Activated T-cell treated with anti-CD3 and anti-CD28 coated beads for 4 hours (primary cell): ENCODE measurements at regions not wholly inside any gene's neighbourhood (a gene's known extent, or its start where the extent isn't known, plus 50 kb on each side); places are given as distances from the start of the nearest gene placed in this dataset.

ENCODE experiments used
- DNase-seq: peaks from one replicate; pipeline ENCODE4 v3.0.0-alpha.2; 2020

DNA sequence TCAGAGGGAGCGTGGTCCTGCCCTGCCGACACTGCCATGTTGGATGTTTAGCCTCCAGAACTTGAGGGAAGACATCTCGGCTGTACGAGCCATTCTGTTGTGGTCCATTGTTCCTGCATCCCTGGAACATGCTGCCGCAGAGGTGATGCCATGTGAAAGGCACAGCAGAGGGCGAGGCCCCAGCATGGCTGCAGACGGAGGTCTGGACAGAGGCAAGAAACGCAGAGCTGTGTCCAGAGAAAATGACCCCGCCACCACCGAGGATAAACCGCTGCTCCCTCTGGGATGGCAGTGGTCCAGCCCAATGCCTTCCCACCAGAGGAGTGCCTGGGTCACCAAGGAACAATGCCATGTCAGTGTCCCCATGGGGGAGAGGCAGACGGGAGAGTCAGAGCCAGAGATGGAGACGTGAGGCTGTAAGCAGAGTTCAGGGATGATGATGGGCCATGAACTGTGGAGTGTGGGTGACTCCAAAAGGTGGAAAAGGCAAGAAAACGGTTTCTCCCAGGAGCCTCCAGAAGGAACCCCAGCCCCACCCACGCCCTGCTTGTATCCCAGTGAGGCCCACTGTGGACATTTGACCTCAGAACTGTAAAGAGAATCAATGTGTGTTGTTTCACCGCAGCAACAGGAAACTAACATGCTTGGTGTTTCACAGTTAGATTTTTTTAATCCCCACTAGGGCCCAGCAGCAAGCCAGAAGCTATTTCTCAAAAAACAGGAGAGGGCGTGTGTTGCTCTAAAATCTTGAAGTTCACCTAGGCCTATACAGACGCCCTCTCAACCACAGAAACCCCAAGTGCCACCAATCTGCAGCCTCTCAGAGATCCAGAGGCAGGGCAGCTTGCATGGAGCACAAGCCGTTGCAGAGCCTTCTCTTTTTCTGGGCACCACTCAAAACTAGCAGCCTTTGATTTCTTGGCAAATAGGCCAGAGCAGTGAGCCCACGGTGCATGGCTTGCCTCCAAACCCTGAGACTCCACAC is 1422.9 kb downstream of the TBC1D22A start:
- no peak for DNase-seq

DNA sequence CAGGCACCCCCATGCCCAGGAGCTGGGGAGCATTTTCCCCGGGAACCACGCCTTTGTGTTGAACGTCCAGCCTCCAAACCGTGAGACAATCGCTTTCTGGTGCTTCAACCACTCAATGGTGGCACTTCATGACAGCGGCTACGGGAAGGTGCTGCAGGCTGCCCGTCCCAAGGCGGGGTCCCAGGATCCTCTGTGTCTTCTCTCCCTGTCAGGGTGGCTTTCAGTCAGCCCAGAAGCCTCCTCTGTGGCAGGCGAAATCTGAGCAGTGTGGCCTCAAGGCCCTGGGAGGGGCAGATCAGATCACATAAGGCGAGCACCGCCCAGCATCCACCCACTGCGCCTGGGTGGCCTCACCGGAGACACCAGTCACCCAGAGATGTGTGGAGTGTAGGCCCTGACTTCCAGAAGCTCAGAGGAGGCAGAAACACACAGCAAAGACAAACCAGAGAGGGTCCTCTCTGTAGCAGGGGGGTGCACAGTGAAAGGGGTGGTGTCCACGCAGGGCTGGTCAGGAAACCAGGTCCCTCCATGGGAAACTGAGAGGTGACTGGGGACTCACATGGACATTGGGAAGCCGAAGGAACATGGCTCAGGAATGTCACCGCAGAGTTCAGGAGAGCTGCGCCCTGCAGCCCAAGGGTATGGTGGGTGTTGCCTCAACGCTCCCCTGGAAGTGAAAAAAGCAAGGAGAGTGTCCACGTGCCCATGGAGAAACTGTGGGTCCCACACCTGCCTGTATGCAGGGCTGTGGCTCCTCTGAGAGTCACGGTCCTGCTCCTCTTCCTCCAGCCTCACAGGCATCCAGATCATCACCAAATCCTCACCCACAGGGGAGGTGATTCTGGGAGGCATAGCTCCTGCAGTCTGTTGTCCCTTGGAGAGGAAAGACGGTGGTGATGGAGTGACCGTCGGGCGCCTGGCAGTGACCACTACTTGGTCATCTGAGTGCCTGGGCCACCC is 1420.7 kb downstream of the TBC1D22A start:
- no peak for DNase-seq

DNA sequence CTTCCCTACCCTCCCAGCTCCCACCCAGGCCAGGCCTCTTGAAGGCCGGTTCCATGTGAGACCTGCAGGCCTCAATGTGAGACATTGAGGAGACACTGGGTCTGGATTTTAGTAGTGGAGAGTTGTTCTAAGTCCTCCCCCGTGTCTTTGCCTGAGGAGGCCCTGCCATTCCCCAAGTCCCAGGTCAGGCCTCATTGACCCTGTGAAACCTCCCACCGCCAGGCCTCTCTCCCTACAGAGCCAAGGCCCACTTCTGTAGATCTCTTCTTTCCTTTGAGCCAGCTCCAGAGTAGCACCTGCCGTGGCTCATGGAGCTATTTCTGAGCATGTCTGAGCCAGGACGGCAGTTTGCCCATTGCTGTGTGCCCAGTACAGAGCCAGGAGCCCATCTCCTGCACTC is 1419.6 kb downstream of the TBC1D22A start:
- DNase-seq: no peak

DNA sequence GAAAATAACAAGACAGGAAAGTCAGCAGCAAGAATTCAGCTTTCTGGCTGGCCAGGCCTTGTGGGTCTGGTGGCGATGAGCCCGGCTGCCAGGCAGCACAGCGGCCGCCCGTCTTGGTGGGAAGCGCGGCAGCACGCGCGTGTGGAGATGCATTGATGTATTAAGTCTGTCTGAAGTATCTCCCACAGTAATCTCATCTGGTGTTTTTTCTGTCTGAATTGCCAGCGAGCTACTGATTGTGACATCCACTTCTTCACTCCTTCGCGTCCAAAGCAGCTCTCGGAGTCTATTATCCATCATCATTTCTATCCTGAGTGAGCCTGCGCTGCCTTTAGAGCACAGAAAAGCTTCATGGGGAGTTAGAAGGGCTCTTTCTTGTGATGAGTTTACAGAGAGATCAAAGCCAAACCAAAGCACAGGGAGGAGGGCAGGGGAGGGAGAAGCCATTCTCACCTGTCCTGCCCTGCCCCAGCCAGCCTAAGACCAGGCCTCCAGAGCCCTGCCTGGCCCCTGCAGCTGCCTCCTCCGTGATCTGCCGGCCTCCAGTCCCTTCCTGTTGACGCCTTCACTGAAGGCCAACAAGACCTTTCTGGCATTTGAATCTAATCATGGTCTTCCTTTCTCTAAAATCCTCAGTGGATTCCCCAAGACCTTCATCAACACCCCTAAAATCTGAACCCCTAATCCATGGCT is 1419.0 kb downstream of the TBC1D22A start:
- DNase-seq: no peak

DNA sequence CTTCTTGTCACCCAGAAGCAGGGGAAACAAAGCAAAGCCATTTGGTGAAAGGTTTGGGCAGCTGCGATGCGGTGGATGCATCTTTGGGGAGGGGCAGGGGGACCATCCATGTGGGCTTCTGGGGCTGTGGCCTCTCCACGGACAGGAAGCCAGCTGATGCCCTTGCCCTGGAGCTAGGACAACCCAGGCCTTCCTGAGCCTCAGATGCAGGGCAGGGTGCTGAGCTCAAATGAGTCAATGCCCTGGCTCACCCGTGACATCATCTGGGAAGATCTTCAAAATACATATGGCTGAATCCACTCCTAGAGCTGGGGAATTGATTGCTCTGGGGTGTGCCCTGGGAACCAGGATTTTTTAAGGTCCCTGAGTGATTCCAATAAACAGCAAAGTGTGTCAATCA is 1418.2 kb downstream of the TBC1D22A start:
- no peak for DNase-seq

DNA sequence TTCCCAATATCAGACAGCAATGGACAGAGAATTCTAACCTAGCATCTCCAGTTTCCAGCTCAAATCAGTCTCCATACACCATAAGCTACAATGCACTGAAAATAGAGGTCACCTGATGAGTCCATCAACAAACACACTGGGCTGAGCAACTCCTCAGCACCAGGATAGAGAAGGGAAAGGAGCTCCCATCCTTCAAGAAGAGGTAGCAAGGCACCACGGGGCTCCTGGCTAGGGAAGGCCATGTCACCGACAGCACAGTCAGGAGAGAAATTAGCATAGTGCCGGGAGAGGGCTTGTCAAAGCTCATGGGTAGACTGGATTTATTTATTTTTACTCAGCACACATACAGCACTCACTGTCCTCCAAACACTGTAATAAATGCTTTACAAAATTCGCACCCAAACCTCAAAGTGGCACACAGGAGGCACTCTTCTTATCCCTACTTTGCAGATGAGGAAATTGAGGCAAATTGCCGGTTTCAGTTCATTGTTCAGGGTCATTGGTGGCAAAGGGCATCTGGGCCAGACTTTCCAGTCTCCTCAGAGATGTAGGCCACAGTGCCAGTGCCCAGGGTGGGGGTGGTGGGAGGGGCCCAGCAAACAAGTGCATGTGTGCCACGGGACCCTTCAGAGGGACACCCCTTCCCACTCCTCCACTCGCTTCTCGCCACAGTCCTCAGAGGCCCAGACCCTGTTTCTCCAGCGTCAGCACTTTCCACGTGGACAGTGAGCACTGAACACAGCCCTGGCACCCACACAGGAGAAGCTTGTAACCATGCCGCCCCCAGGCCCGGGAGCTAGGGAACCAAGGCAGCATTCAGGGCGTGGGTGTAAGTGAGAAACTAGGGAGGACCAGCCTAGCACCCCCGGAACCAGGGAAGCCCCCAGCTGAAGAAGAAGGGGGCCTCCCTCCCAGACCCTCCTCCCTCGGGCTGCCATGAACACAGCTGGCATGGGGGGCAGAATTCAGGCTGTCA is 1417.4 kb downstream of the TBC1D22A start:
- no peak for DNase-seq

DNA sequence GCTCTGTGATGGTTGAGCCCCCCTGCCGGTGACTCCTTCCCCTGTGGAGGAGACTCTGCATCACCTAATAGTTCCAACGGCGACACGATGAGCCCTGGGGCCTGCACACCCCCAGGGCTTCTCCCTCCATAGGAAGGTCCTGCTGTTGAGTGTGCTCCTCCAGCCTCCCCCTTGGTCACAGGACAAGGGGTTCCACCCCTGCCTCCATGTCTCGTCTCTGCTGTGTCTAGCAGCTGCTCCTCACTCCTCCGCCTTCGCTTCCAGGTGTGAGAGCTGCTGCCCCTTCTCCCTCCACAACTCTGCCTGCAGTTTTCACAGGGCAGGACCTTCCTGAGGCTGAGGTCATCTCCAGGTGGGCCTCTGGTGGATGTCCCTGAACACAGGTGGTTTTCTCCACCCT is 1416.1 kb downstream of the TBC1D22A start:
- DNase-seq: no peak

DNA sequence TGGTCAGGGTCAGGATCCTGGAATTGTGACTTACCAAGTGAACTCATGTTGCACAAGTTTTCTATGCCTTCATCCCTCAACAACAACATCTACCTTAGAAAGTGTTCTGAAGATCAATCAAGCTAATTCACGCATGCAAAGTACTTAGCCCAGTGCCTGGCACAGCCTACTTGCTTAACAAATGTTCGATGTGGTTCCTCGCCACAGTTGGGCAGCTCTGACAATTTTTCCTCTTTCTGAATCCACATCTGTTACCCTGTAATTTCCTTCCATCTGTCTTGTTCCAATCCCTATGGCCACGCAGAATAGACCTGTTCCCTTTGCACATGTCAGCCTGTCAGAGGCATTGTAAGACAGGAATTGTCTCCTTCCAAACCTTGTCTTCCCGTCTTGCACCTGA is 1415.2 kb downstream of the TBC1D22A start:
- no peak for DNase-seq

DNA sequence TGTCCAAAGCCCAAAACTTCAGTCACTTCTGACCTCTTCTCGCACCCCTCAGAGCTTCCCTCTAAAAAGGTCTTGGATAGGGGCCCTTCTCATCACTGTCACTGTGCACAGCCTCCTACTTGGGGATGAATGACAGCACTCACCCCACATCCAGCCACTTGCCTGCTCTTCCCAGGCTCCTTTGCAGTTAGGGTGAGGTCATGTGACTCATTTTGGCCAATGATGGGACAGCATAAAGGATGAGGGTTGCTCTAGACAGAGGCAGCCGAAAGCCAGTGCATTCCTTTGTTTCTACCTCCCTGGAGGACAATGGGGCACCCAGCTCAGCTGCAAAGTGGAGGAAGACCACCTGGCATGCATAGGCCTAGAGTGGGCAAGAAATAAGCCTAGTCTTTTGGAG is 1413.3 kb downstream of the TBC1D22A start:
- DNase-seq: no peak

DNA sequence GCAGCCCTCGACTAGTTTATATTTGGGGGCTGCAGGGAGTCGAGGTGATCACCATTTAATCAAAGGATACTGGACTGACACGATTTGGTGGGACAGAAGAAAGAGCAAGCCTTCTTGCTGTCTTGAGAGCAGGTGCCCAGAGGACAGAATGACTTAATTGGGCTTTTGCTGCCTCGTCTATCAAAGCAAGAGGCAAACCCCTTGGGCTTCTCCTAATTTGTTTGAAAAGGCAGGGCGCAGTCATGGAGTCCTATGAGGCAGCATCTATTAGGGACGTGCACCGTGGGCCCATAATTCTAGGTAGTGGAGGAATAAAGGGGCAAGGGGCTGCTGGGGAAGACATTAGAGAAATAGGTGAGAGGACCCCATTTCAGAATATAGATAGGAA is 1411.3 kb downstream of the TBC1D22A start:
- no peak for DNase-seq

DNA sequence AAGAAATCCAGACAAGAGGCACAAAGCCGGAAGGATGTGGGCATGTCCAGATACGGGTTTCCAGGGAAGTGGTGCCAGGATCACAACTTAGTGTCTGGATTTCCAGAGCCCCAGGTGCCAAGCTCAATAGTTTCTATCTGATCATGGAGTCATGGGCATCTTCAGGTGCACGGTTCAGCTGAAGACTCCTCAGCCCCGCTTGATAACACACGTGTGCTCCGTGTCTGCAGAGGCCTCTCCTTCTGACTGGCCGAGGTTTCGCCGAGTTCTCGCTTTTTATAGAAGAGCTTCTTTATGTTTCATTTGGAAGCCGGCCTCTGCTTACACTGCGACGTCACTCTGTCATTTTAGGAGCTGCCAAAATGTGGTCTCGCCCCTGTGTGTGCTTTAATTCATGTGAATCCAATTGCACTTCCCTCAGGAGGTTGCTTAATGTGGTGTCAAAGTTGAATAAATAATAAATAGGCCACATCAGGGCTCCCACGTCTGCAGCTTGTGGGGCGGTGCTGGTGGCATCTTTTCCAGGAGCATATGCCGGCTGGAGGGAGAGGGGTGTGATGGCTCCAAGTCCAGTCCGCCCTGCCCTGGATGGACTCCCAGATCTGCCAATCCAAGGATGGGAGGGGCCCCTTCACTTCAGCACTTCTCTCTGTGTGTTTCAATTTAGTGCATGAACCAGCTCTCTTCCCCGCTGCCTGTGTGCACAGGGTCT is 1410.8 kb downstream of the TBC1D22A start:
- no peak for DNase-seq

DNA sequence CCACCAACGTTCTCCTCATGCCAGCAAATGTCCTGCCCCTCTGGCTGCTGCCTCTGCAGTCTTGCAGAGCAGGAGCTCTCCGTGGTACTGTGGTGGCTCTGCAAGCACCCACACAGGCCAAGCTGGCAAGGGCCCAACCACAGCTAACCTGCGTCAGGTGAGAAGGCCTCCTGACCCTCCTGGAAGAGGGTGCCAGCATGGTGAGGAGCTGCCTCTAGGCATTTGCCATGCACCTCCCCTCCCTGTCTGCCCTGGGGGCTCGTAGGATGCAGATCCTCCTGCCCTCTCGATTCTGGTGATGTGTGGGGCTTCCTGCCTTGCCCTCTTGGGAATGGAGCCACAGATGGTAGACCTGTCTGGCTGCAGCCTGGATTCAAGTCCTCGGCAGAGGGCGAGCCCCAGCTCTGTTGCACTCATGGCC is 1408.8 kb downstream of the TBC1D22A start:
- DNase-seq: no peak

DNA sequence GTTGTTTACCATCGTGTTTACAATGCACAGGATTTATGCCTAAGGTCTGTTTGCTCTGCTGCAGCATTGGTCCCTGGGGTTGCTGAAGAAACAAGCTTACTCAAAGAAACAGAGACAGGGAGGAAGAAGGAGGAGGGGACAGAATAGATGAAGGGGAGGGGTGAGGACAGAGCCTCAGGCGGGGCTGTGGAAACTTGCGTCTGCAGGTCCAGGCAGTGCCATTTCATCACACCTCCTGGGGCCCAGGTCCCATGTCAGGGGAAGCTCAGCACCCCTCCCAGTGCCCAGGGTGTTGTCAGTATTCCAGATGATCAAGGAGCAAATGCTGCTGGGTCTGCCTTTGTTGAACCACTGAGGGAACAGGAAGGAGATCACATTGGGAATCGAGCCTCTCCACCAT is 1406.8 kb downstream of the TBC1D22A start:
- DNase-seq: no peak

DNA sequence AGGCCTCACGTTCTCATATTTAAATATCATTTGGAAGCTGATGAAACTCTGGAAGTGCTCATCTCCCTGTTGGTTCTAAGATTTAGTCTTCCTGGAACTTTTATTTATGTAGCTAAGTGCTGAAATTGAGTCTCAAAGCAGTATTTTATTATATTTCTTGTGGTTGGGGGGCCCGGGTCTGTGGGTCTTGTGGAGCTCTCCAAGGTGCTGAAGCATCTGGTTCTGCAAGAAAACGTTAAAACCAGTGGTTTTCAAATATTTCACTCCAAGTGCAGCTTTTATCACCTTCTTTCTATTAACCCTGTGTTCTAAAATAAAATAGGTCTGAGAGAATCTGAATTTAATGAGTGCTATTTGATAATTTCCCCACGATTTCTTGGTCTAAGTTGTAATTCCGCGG is 1404.8 kb downstream of the TBC1D22A start:
- DNase-seq: no peak

DNA sequence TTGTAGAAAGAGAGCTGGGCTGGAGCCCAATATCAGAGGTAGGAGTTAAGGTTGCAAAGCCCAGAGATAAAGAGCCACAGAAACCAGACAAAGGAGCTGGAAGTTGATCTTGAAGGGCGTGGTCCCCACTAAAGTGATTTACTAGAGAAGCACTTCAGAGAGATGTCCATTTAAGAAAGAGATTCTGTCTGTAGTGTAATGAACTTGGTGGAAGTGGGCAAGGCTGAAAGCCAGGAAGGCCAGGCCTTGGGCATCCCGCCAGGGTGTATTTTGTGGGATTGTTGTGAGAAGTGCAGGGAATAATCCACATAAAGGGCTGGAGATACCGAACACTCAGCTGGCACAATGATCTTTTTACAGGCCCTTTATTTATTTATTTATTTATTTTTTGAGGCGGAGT is 1398.8 kb downstream of the TBC1D22A start:
- no peak for DNase-seq

DNA sequence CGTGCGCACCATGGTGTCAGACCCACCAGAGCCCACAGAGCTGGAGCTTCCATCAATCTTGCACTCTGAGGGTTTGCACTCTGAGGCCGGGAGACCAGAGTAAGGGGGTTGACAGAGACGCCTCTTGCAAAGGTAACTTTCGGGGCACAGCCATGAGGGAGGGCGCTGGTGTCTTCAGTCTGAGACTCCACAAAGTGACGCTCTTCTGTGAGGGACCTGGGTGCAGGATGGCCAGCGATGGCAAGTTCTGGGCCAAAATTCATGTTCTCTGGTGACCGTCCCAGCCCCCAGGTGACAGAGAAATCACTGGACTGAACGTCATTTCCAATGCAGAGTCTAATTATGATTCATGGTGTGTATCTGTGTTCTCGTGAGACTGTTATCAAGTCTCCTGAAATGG is 1395.2 kb downstream of the TBC1D22A start:
- DNase-seq: no peak

DNA sequence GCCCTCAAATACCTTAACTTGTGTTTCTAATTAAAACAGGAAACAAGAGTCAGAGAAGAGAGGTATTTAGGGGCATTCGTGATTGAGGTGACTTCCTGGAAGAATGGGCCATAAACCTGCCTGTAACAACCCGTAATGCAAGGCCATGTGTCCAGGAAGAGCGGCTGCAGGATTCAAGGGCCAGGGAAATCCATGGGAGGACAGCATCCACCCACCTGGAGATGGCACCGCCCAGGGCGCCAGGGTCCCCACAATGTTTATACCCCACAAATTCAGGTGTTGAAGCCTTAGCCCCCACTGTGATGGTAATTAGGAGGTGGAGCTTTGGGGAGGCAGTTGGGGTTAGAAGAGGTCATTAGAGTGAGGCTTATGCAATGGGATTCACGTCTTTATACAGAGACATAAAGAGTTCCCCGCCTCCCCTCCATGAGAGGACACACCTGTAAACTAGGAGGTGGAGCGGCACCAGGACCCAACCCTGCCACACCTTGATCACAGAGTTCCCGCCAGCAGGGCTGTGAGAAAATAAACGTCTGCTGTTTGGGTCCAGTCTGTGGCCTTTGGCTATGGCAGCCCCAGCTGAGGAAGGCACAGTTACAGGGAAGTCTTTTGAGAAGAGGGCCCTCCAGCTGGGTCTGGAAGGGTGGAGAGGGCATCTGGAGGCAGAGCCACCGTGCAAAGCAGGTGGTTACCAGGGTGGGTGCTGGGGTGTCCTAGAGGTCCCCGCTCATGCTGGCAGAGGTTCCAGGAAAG is 1394.3 kb downstream of the TBC1D22A start:
- no peak for DNase-seq

DNA sequence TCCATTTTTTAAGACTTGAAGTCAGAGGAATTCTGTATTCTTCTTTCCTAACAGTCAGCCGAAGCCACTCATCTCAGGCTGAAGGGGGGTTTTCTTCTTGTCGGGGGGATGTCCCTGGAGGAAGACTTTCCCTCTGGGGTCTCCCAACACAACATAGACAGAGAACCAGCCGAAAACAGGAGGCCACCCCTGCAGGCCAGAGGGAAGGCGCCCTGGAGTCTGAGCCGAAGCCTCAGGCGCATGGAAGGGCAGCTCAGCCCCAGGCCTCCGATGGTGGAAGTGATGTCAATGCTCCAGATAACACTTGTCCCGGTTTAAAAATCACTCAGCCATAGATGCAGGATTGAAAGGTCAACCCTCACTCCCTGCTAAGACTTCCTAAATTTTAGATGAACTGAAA is 1393.0 kb downstream of the TBC1D22A start:
- DNase-seq: no peak

DNA sequence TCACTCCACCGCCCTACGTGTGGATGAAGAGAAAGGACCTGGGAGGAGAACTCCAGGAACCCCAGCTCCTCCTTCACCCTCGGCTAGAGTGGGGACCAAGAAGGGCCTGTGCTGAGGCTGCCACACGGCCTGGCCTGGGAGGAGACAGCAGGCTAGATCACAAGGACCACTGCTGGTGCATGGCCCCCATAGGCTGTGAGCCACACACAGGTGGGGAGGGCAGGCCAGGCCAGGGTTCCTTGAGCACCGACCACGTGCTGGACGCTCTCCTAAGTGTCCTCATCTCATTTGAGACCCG is 1392.4 kb downstream of the TBC1D22A start:
- DNase-seq: no peak

DNA sequence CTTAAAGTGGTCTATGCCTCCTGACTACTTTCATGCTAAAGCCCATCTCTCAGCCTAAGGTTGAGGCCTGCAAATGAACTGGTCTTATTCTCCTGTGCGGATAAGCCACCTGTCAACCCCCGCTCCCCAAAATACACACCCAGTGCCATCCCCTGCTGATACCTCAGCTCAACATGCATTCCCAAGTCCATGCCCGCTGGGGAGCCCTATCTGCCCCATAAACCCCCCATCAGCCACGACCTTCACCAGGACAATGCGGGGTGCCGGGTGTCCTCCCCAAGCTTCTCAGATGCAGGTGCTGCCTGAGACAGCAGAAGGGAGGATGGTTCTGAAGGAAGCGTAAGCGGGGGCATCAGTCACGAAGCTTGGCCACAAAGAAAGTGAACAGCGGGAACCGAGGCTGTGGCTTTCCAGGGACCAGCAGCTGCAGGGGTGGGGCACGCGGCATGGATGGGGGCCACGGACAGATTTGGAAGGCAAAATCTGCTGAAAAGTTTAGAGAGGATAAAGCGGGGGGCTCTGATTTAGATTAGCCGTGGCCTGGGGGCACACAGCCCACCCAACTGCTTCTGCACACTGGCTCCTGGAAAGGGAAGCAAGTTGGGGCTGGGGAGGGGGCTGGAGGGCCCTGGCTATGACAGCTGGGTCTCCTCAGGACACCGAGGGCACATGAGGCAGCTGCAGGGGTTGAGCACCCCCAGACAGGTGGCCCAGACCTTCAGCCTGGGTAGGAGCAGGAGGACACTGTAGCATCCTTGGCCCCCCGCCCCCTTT is 1391.9 kb downstream of the TBC1D22A start:
- DNase-seq: no peak
